CD4-positive, alpha-beta T cell (primary cell): ENCODE measurements at regions not wholly inside any gene's neighbourhood (a gene's known extent, or its start where the extent isn't known, plus 50 kb on each side); places are given as distances from the start of the nearest gene placed in this dataset.

Source experiments
- ATAC-seq: fragments of 200-7000 bp; cut with Tn5 transposase; one replicate; pipeline ENCODE4 v1.10.0; 2022; ENCODE audit warnings: mild to moderate bottlenecking; ENCODE audit not compliant: poor library complexity
- CTCF ChIA-PET: fragments of 350-600 bp; sonication (Branson Sonifier 250); formaldehyde crosslinking; loops from one replicate; lab custom pipeline; 2021; ENCODE audit warnings: antibody characterized with exemption, inconsistent platforms; lab: Charles Lee
- POLR2A ChIA-PET: fragments of 350-600 bp; sonication (Branson Sonifier 250); formaldehyde crosslinking; loops from one replicate; lab custom pipeline; 2021; ENCODE audit warnings: antibody characterized with exemption, inconsistent platforms; lab: Charles Lee
- DNase-seq, 14 experiments: peaks; one replicate each; pipeline ENCODE4 v3.0.0-alpha.2; 2013 to 2020; ENCODE audit warnings: mixed read lengths in 2 of 14
- H3K27ac ChIP-seq, 2 donors: one replicate each; pipeline versions ENCODE4 v1.5.1 to v1.7.0; 2013; ENCODE audit warnings: low read length in 2 of 2, low read depth in 1 of 2, mild to moderate bottlenecking in 1 of 2
- H3K27me3 ChIP-seq, 2 experiments: 1 replicate in 1 of 2; 2 replicates in 1 of 2; pipeline versions ENCODE4 v1.6.1 to v1.7.0; 2013; ENCODE audit warnings: low read length in 2 of 2, control low read depth in 1 of 2, mild to moderate bottlenecking in 1 of 2, moderate library complexity in 1 of 2; ENCODE audit not compliant: insufficient read depth in 2 of 2, control insufficient read depth in 1 of 2
- H3K36me3 ChIP-seq: one replicate; pipeline ENCODE4 v1.6.1; 2013; ENCODE audit warnings: low read length, control low read depth; ENCODE audit not compliant: insufficient read depth
- H3K4me1 ChIP-seq: one replicate; pipeline ENCODE4 v1.6.1; 2013; ENCODE audit warnings: low read length, control low read depth; ENCODE audit not compliant: insufficient read depth
- H3K4me3 ChIP-seq: one replicate; pipeline ENCODE4 v1.5.1; 2013; ENCODE audit warnings: mild to moderate bottlenecking, low read length, moderate library complexity
- H3K9me3 ChIP-seq, 2 experiments: 1 replicate in 1 of 2; 2 replicates in 1 of 2; pipeline versions ENCODE4 v1.6.1 to v1.7.0; 2013; ENCODE audit warnings: low read length in 2 of 2, mild to moderate bottlenecking in 2 of 2, control low read depth in 1 of 2, moderate library complexity in 1 of 2; ENCODE audit not compliant: control insufficient read depth in 1 of 2, insufficient read depth in 1 of 2
- H3K27ac Mint-ChIP-seq: one replicate; pipeline ENCODE4 v1.8.0; 2020; ENCODE audit warnings: mixed read lengths
- H3K27me3 Mint-ChIP-seq: one replicate; pipeline ENCODE4 v1.8.0; 2021; ENCODE audit warnings: mixed read lengths
- H3K36me3 Mint-ChIP-seq: one replicate; pipeline ENCODE4 v1.8.0; 2021; ENCODE audit warnings: low read depth, mixed read lengths
- H3K4me1 Mint-ChIP-seq: one replicate; pipeline ENCODE4 v1.8.0; 2021; ENCODE audit warnings: low read depth, mixed read lengths
- H3K4me3 Mint-ChIP-seq: one replicate; pipeline ENCODE4 v1.8.0; 2020; ENCODE audit warnings: mild to moderate bottlenecking, mixed read lengths
- H3K9me3 Mint-ChIP-seq: one replicate; pipeline ENCODE4 v1.8.0; 2020; ENCODE audit warnings: mixed read lengths
- intact Hi-C, 2 experiments: fragments of 100-400 bp; cut with DNase I in 1 of 2; cut with micrococcal nuclease in 1 of 2; formaldehyde crosslinking; loops; one replicate each; pipeline versions ENCODE4 v1.15.1 to v1.9.0; 2023 to 2025; cut with DNase I, micrococcal nuclease
- TF ChIP-seq, protein P1 (sequence below): fragments of 200-600 bp; IDR thresholded peaks from one replicate; pipeline ENCODE4 v1.8.0; 2022; ENCODE audit warnings: antibody characterized with exemption, mild to moderate bottlenecking

DNA sequence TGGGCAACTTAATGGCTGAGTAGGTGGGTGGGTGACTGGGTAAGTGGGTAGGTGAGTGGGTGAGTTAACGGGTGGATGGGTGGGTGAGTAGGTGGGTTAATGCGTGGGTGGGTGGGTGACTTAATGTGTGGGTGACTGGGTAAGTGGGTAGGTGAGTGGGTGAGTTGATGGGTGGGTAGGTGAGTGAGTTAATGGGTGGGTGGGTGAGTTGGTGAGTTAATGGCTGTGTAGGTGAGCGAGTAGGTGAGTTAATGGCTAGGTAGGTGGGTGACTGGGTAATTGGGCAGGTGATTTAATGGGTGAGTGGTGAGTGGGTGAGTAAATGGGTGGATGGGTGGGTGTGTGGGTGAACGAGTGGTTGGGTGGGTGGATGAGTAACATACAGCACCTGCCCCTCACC is 243.0 kb upstream of the MGMT start:
- no peaks in the 10 kb centered on the region for H3K36me3 ChIP-seq
- Mint-ChIP-seq H3K36me3 (no peaks in the 10 kb centered on the region), H3K27me3 (no peaks in the 10 kb centered on the region), H3K4me3 (no peak overlapping the region), H3K9me3 (no peaks in the 10 kb centered on the region), H3K27ac (no peak overlapping the region), H3K4me1 (no peaks in the 10 kb centered on the region)
- CTCF ChIA-PET = no interaction called here
- DNase-seq (no peak), ATAC-seq (no peak)
- H3K27ac ChIP-seq = no peak overlapping the region
- peaks cover 0 to 13% of the 10 kb centered on the region in 2 experiments for H3K9me3 ChIP-seq
- no peaks in the 10 kb centered on the region for H3K27me3 ChIP-seq
- TF ChIP-seq, protein P1, sequence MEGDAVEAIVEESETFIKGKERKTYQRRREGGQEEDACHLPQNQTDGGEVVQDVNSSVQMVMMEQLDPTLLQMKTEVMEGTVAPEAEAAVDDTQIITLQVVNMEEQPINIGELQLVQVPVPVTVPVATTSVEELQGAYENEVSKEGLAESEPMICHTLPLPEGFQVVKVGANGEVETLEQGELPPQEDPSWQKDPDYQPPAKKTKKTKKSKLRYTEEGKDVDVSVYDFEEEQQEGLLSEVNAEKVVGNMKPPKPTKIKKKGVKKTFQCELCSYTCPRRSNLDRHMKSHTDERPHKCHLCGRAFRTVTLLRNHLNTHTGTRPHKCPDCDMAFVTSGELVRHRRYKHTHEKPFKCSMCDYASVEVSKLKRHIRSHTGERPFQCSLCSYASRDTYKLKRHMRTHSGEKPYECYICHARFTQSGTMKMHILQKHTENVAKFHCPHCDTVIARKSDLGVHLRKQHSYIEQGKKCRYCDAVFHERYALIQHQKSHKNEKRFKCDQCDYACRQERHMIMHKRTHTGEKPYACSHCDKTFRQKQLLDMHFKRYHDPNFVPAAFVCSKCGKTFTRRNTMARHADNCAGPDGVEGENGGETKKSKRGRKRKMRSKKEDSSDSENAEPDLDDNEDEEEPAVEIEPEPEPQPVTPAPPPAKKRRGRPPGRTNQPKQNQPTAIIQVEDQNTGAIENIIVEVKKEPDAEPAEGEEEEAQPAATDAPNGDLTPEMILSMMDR = no peak
- intact Hi-C loops = no loop called here
- H3K4me3 ChIP-seq = no peak overlapping the region
- H3K4me1 ChIP-seq = no peaks in the 10 kb centered on the region
- POLR2A ChIA-PET = no interaction called here

DNA sequence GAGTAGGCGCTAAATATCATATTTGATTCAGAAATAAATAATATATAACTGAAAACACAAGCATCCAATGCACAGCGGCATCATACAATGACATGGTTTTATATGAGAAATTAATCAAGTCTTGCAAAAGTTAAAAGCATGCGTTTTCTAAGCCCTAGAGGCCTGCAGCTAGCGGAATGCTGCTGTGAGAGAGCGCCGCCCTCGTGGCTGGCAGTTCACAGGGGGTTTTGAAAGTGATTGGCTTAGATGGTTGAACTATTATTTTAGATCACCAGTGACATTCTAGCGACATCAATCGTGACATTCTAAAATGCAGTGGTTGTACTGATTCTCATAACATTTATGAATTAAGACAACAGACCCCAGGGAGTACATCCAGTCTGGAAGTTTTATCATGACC is 235.2 kb upstream of the MGMT start:
- H3K9me3 Mint-ChIP-seq = no peaks in the 10 kb centered on the region
- CTCF ChIA-PET = interaction anchor here (1.0 kb wide), 1 partner anchor 10 kb away, joined by 3 read pairs; no protein-coding TSS in a partner anchor
- Histone ChIP-seq H3K9me3 (peaks cover 0 to 10% of the 10 kb centered on the region in 2 experiments), H3K4me1 (no peaks in the 10 kb centered on the region), H3K36me3 (no peaks in the 10 kb centered on the region), H3K4me3 (no peak overlapping the region), H3K27ac (no peak overlapping the region), H3K27me3 (no peaks in the 10 kb centered on the region)
- TF ChIP-seq, protein P1 = no peak
- POLR2A ChIA-PET = no interaction called here
- DNase-seq = no peak
- H3K4me1 Mint-ChIP-seq = no peaks in the 10 kb centered on the region
- H3K4me3 Mint-ChIP-seq = no peak overlapping the region
- H3K27me3 Mint-ChIP-seq = no peaks in the 10 kb centered on the region
- no peak for ATAC-seq
- intact Hi-C loops = no loop called here
- no peak overlapping the region for H3K27ac Mint-ChIP-seq
- no peaks in the 10 kb centered on the region for H3K36me3 Mint-ChIP-seq

DNA sequence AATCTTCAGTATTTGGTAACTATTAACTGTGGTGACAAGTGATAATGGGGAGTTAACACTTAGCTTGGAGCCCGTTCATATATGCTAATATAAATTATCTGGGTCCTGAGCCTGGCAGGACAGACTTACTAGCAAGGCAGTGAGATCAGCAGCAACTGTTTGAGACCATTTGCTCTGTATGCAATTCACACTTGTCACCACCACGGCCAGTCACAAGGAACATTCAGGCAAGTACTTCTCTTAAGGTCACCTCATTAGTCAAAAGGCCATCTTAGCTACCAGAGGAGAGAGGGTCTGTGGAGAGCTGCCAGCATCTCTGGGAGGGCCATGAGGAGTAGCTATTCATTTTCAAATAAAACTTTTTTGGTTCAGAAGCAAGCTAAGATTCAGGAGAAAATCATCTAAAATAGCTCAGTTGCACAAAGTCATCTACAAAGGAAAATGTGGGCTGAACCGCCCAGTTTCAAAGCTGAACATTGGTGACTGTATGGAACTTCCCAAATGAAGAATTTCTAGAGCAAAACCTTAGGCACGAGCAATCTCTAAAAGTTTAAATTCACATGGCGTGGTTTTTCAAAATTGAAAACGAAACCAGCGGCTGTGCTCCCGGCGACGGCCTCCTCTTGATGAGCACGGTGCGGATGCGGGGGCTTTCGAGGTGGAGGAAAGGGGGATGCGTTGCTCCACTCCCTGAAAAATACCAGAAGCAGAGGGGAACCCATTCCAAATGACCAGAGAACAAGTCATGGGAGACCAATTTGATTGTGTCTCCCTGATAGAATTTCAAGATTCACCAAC is 233.5 kb upstream of the MGMT start:
- H3K27ac Mint-ChIP-seq = no peak overlapping the region
- H3K36me3 ChIP-seq = no peaks in the 10 kb centered on the region

More for the DNA sequence above, 233.5 kb upstream of the MGMT start:
- Histone ChIP-seq H3K4me3 (no peak overlapping the region), H3K9me3 (peaks cover 0 to 7% of the 10 kb centered on the region in 2 experiments), H3K27me3 (no peaks in the 10 kb centered on the region), H3K4me1 (no peaks in the 10 kb centered on the region), H3K27ac (no peak overlapping the region)
- TF ChIP-seq, protein P1 = no peak
- ATAC-seq = no peak
- Mint-ChIP-seq H3K27me3 (peaks cover 3% of the 10 kb centered on the region), H3K4me1 (no peaks in the 10 kb centered on the region), H3K36me3 (no peaks in the 10 kb centered on the region), H3K4me3 (no peak overlapping the region), H3K9me3 (no peaks in the 10 kb centered on the region)
- intact Hi-C loops = no loop called here
- peak in 1 of 14 experiments; percentile 1 for DNase-seq
- ChIA-PET POLR2A (no interaction called here), CTCF (no interaction called here)
